GM12892 (cell line): ENCODE measurements at regions not wholly inside any gene's neighbourhood (a gene's known extent, or its start where the extent isn't known, plus 50 kb on each side); places are given as distances from the start of the nearest gene placed in this dataset.

ENCODE experiments used
- POLR2A ChIP-seq: IDR thresholded peaks from 2 replicates; pipeline ENCODE4 v1.6.1; 2011; ENCODE audit warnings: low read depth, low read length, control low read depth
- POLR2AphosphoS5 ChIP-seq: IDR thresholded peaks from 2 replicates; pipeline ENCODE4 v1.6.1; 2011; ENCODE audit warnings: low read depth, low read length, control low read depth

DNA sequence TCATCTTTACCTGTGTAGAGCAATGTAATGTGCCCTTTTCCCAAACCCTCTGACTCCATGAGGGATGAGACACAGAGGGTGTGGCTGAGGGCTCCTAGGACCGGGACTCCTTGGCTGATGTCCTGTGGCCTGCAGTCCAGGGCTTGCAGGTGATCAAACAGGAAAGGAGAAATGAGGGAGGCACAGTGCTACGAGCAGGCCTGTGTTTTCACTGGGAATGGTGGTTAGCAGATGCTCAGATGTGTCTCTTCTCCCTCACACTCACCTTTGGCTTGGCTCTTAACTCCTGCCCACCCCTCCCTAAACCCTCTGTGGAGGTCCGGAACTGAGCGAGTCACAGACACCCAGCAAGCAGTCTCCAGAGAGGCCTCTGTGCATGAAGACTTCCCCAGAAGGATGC is 254.4 kb downstream of the DAD1 start:
- TF ChIP-seq POLR2AphosphoS5 (no peak), POLR2A (no peak)
